ENCODE measurements at regions not wholly inside any gene's neighbourhood (a gene's known extent, or its start where the extent isn't known, plus 50 kb on each side); places are given as distances from the start of the nearest gene placed in this dataset.
"Not testable (repeated sequence)": the region's sequence is repeated elsewhere in the genome, so short reads cannot be mapped to it uniquely, and the experiment has no call there.

DNA sequence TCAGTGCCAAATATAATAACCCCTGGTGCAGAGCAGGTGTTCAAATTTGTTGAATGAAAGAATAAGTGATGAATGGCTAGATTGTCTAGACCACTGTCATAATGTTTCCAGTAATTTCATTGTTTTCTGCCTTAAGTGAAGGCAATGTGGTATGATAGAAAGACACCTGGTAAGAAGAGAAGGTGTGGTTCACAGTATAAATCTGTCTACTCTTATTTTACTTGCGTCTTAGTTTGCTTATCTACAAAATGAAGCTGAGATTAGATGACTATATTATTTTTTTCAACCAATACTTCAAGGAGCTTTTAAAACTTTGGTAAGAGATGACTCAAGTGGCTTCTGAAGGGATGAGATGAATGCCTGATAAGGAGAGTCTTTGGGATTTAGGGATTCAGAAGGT is 788.4 kb downstream of the EPHA4 start:
- H3K4me1 Mint-ChIP-seq, result no peaks in the 10 kb centered on the region
- H3K27me3 Mint-ChIP-seq, result no peaks in the 10 kb centered on the region
- H3K9me3 Mint-ChIP-seq, result no peaks in the 10 kb centered on the region
- H3K36me3 Mint-ChIP-seq, result no peaks in the 10 kb centered on the region
- no peak overlapping the region for H3K4me3 Mint-ChIP-seq
- no peak for ATAC-seq
- H3K27ac Mint-ChIP-seq, result no peak overlapping the region

DNA sequence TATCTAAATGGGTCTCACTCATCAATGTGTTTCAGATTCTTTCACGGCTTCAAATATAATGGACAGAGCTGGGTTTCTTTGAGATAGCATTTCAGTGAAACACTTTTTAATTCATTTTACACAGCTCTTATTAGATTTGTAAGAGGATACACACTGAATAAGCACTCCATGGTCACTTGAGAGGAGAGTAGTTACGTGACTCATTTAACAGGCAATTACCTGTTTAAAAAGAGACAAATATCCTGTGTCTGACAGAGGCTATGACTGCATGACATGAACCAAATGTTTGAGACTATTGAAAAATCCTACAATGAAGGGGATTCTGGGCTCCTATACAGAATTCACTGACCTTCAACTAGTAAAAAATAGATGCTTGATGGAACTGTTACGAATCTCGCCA is 786.9 kb downstream of the EPHA4 start:
- Mint-ChIP-seq H3K27me3 (no peaks in the 10 kb centered on the region), H3K27ac (no peak overlapping the region), H3K36me3 (no peaks in the 10 kb centered on the region), H3K4me1 (no peaks in the 10 kb centered on the region), H3K4me3 (no peak overlapping the region), H3K9me3 (peaks cover 2% of the 10 kb centered on the region)
- ATAC-seq, result no peak

DNA sequence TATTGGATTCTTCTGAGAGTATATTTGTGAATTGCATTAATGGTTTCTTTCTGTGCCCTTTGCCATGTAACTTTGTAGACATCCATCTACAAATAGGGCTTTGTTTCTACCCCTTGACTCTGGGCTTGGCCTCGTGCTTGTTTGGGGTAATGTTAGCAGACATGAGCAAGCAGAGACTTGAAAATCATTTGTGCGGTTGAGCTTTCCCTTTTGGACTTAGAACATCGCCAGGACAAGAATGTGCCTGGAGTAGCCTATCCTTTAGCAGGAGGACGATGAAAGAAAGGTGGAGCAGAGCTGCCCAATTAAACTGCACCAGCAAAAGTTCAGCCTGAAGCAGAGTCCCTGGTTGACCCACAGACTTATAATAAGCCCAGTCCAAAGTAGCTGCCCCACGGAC is 785.9 kb downstream of the EPHA4 start:
- Mint-ChIP-seq H3K36me3 (no peaks in the 10 kb centered on the region), H3K9me3 (peaks cover 2% of the 10 kb centered on the region)
- ATAC-seq, result no peak

DNA sequence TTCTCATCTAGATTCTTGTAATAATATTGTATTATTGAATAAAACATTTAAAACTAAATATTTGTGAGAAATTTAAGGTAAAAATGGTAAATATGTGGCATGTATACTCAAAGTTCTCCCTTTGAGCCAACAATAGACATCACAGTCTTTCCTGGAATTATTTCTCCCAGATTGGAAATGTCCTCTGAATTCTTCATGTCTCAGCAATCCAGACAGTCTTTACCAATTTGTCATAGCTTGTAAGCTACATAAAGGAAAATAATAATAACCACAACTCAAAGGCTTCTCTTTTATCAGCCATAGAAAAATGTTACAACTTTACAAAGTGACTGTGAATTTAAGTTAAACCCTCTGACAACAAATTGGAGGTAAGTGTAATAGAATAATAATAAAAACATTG is 784.9 kb downstream of the EPHA4 start:
- Mint-ChIP-seq H3K27me3 (no peaks in the 10 kb centered on the region), H3K36me3 (no peaks in the 10 kb centered on the region), H3K4me3 (no peak overlapping the region), H3K9me3 (peaks cover 2% of the 10 kb centered on the region), H3K4me1 (no peaks in the 10 kb centered on the region), H3K27ac (no peak overlapping the region)
- no peak for ATAC-seq

More for the DNA sequence above, 785.9 kb downstream of the EPHA4 start:
- H3K4me1 Mint-ChIP-seq, result no peaks in the 10 kb centered on the region
- H3K27me3 Mint-ChIP-seq, result no peaks in the 10 kb centered on the region
- no peak overlapping the region for H3K27ac Mint-ChIP-seq
- no peak overlapping the region for H3K4me3 Mint-ChIP-seq

DNA sequence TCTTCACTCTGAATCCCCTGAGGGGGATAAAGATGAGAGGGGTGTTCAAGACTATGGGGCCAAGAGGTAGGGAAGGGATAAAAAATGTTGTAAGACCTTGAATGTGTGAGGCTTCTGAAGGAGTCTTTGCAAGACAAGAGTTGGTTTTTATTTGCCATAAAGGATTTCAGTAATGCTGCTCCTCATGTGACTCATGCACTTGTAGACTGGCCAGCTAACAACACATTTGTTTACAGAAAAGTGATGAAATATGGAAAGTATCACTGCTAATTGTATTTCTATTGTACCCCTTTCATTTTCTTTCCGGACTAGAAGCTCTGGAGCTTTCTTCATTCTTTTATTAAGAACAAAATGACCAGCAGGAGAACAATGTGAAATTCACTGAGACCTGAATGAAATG is 782.1 kb downstream of the EPHA4 start:
- no peak for ATAC-seq
- Mint-ChIP-seq H3K27me3 (no peaks in the 10 kb centered on the region), H3K36me3 (no peaks in the 10 kb centered on the region), H3K27ac (no peak overlapping the region), H3K4me1 (no peaks in the 10 kb centered on the region), H3K9me3 (peaks cover 2% of the 10 kb centered on the region), H3K4me3 (no peak overlapping the region)

DNA sequence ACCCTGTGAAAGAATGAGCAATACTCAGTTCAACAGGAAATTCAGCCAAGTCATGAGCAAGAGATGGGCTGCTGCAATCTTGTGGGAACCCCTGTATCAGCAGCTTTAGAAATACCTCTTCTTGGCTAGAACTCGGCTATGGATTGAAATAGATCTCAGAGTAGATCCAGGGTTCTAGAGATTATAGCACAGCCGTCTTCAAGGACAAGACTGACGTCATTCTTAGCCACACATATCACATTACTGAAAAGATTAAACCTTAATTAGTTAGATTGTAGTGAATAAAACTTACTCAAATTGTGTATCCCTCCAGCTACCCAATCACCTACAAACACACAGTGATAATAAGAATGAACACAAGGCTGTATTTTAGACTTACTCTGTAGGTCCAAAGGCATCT is 776.4 kb downstream of the EPHA4 start:
- Mint-ChIP-seq H3K9me3 (no peaks in the 10 kb centered on the region), H3K36me3 (no peaks in the 10 kb centered on the region), H3K4me1 (no peaks in the 10 kb centered on the region), H3K27ac (no peak overlapping the region), H3K4me3 (no peak overlapping the region), H3K27me3 (no peaks in the 10 kb centered on the region)
- ATAC-seq, result no peak

DNA sequence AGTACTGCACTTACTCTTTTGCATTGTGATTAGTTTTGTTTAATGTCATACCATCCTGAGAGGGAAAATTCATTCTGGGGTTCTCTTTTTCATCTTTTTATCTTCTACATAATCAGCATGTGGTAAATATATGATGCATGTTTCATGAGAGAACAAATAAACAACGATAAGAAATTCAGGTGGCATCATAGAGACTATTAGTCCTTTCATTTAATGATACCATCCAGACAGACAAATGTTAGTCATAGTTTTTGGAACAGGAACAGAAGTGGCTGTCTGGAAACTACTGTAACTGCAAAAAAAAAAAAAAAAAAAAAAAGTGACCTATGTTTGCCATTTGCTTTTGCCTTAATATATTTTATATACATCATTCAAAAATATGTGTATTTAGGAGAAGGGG is 761.0 kb downstream of the EPHA4 start:
- ATAC-seq, result no peak
- Mint-ChIP-seq H3K4me3 (no peak overlapping the region), H3K4me1 (no peaks in the 10 kb centered on the region)

DNA sequence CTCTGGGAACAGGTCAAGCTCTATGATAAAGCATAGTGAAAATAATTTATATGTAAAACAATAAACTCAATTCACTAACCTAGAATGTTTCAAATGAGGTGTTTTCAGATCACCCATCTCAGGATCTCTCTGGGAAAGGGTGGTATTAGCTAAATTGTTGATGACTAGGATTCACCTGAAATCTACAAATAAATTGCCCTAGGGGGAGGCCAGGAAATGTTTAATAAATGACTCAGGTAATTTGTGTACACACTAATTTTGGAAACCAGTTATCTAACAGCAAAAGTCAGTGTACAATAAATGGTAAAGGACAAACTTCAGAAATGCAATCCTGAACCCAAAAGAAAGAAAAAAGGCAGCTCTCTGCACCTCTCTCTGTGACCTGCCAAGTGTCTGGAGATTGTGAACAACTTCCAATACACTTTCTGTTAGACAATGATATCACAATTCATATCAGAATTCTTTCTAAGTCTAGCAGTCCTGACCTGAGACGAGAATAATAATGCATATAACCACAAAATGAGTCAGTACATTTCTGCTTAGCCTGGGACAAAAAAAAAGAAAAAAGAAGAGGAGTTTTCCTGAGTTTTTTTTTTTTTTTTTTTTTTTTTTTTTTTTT is 760.0 kb downstream of the EPHA4 start:
- no peak overlapping the region for H3K27ac Mint-ChIP-seq
- ATAC-seq, result no peak
- no peaks in the 10 kb centered on the region for H3K27me3 Mint-ChIP-seq
- no peaks in the 10 kb centered on the region for H3K36me3 Mint-ChIP-seq
- H3K4me3 Mint-ChIP-seq, result no peak overlapping the region
- no peaks in the 10 kb centered on the region for H3K4me1 Mint-ChIP-seq
- no peaks in the 10 kb centered on the region for H3K9me3 Mint-ChIP-seq

More for the DNA sequence above, 761.0 kb downstream of the EPHA4 start:
- Mint-ChIP-seq H3K27me3 (no peaks in the 10 kb centered on the region), H3K9me3 (no peaks in the 10 kb centered on the region), H3K36me3 (no peaks in the 10 kb centered on the region), H3K27ac (no peak overlapping the region)

DNA sequence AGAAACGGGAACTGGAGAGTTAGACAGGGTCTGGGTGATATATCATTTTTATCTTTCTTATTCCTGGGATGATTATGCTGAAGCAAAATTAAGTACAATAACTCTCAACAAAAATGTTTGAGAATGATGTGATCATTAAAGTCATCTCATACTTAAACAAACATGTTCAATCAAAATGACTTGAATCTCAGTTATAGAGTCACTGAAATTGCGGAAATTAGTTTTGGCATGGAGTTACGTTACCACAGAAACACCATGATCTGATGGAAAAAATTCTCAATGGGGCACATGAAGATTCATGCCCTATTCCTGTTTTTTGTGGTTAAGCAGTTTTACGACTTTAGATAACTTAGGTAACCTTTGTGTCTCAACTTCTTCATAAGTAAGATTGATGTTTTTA is 757.7 kb downstream of the EPHA4 start:
- Mint-ChIP-seq H3K27ac (no peak overlapping the region), H3K27me3 (no peaks in the 10 kb centered on the region), H3K9me3 (no peaks in the 10 kb centered on the region), H3K4me1 (no peaks in the 10 kb centered on the region), H3K36me3 (no peaks in the 10 kb centered on the region), H3K4me3 (no peak overlapping the region)
- ATAC-seq, result no peak

DNA sequence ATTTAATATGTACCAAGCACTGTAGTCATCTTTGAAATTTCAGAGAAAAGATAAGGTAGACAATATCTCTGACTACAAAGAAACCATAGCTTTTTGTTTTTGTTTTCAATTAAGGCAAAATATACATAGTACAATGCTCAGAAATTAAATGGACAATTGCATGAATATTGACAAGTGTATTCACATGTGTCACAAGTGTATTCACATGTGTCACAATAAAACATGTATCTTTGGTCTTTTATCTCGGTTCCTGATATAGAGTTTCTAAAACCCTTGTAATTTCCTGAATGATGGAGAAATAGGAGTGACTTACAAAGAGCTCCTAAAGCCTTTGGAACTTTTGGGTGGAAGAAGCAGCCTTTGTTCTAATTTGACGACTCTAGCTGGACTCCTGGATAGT is 756.4 kb downstream of the EPHA4 start:
- Mint-ChIP-seq H3K4me3 (no peak overlapping the region), H3K4me1 (no peaks in the 10 kb centered on the region), H3K27ac (no peak overlapping the region), H3K27me3 (no peaks in the 10 kb centered on the region), H3K36me3 (no peaks in the 10 kb centered on the region), H3K9me3 (no peaks in the 10 kb centered on the region)
- no peak for ATAC-seq

DNA sequence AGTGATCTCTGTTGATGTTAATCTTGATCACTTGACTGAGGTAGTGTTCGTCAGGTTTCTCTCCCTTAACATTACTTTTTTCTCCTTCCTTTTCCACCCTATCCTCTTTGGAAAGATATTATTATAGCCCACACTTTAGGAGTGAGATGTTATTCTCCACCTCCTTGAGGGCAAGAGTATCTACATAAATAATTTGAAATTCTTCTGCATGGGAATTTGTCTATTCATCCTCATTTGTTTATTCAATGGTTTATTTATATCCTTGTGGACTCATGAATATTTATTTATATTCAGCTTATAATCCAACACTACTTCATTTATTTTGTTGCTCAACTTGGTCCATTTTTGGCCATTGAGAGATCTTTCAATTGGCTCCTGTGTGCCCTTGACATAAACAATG is 750.4 kb downstream of the EPHA4 start:
- Mint-ChIP-seq H3K27me3 (no peaks in the 10 kb centered on the region), H3K9me3 (peaks cover 7% of the 10 kb centered on the region), H3K36me3 (no peaks in the 10 kb centered on the region), H3K4me1 (no peaks in the 10 kb centered on the region), H3K27ac (no peak overlapping the region), H3K4me3 (no peak overlapping the region)
- ATAC-seq, result no peak

DNA sequence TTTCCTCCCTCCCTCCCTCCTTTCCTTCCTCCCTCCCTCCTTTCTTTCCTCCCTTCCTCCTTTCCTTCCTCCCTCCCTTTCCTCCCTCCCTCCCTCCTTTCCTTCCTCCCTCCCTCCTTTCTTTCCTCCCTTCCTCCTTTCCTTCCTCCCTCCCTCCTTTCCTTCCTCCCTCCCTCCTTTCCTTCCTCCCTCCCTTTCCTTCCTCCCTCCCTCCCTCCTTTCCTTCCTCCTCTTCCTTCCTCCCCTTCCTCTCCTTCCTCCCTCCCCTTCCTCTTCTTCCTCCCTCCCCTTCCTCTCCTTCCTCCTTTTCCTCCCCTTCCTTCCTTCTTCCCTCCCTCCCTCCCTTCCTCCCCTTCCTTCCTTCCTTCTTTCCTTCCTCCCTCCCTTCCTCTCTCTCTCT is 748.5 kb downstream of the EPHA4 start:
- H3K27me3 Mint-ChIP-seq, H3K27ac Mint-ChIP-seq, H3K4me3 Mint-ChIP-seq: not testable (repeated sequence)

DNA sequence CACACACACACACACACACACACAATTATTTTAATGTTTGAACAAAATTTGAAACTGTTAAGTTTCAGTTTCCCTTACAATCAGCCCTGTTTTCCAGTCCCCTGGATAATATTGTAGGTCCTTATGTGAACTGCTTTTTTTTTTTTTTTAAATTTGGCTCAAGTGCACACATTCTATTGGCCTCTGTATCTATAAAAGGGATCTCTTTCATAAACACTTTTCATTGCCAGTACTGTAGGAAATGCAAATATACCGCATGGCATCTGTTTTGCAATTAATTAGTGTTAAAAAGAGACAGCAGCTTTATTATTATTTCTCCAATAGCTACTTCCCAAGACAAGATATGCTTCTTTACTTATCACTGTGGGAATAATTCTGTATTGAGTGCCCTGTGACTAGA is 738.7 kb downstream of the EPHA4 start:
- ATAC-seq, result no peak
- H3K27ac Mint-ChIP-seq, result no peak overlapping the region

More for the DNA sequence above, 748.5 kb downstream of the EPHA4 start:
- not testable (repeated sequence) for H3K36me3 Mint-ChIP-seq, H3K9me3 Mint-ChIP-seq, ATAC-seq, H3K4me1 Mint-ChIP-seq

DNA sequence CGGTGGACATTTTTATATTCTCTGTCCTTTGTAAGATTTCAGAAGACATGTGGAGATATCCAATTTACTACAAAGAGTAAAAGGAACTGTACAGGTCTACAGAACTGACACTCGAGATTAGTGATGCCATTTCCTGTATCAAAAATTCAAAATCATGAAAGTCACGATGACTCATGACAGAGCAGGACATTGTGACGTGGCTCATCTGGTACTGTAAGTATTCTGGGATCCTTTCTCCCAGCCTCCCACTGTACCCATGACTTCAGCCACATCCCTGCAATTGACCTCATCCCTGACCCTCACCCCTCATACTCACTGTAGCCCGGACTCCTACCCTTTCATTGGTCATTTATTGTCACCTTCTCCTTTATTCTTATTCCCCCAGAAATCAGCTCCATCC is 736.5 kb downstream of the EPHA4 start:
- no peak for ATAC-seq
- no peaks in the 10 kb centered on the region for H3K36me3 Mint-ChIP-seq
- H3K4me3 Mint-ChIP-seq, result no peak overlapping the region
- H3K9me3 Mint-ChIP-seq, result no peaks in the 10 kb centered on the region
- no peaks in the 10 kb centered on the region for H3K4me1 Mint-ChIP-seq
- no peaks in the 10 kb centered on the region for H3K27me3 Mint-ChIP-seq
- H3K27ac Mint-ChIP-seq, result no peak overlapping the region

More for the DNA sequence above, 738.7 kb downstream of the EPHA4 start:
- Mint-ChIP-seq H3K9me3 (peaks cover 6% of the 10 kb centered on the region), H3K4me1 (no peaks in the 10 kb centered on the region), H3K36me3 (no peaks in the 10 kb centered on the region), H3K27me3 (no peaks in the 10 kb centered on the region), H3K4me3 (no peak overlapping the region)

DNA sequence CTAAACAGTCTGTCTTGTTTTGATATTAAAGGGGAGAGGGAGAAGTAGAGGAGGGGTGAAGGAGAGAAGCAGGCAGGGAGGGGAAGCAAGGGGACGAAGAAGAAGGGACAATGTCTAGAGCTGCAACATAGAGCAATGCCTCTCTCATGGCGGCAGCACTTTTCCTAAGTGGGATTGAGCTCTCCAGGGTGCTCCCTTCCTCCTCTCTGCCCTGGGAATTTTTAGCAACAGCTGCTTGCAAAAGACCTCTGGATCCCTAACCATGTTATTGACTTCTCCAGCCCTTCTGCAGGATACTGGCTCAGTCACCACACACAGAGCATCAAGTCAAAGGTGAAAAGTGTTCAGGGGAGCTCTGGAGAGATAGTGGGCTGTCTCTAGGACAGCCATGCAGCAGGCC is 734.9 kb downstream of the EPHA4 start:
- no peaks in the 10 kb centered on the region for H3K27me3 Mint-ChIP-seq
- H3K4me3 Mint-ChIP-seq, result no peak overlapping the region
- no peak for ATAC-seq
- no peaks in the 10 kb centered on the region for H3K9me3 Mint-ChIP-seq
- H3K27ac Mint-ChIP-seq, result no peak overlapping the region
- no peaks in the 10 kb centered on the region for H3K36me3 Mint-ChIP-seq
- H3K4me1 Mint-ChIP-seq, result no peaks in the 10 kb centered on the region

DNA sequence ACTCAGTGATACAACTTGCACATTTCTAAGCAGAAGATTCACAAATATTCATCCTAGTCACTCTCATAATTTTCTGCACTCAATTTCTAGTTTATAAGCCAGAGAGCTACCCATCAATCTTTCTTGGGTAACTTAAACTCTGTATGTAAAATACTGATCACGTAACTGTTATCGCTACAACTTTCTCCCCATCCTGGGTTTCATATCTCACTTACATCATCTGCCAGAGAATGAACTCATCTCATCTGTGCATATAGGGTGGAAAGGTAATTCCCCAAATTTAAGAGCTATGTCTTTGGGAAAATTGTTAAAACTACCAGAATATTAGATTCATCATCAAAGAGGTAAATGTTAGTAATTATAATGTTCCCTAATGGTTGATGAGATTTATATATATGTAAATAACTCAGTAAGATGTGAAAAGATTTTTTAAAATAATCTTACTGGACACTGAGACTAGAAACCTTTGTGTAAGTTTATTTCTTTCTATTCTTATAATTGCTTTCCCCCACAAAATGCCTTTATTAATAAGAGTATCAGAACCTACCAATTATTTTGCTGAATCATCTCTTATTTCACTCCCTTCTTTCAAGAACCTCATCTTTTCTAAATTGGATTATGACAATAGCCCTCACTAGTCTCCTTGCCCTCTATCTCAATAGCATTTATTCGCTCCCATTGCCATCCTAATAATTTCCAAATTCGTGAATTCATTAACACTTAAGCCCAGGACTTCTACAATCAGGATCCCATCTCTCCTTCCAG is 729.0 kb downstream of the EPHA4 start:
- no peak overlapping the region for H3K27ac Mint-ChIP-seq
- H3K36me3 Mint-ChIP-seq, result no peaks in the 10 kb centered on the region
- no peaks in the 10 kb centered on the region for H3K27me3 Mint-ChIP-seq
- no peak for ATAC-seq
- no peaks in the 10 kb centered on the region for H3K4me1 Mint-ChIP-seq
- no peak overlapping the region for H3K4me3 Mint-ChIP-seq
- peaks cover 3% of the 10 kb centered on the region for H3K9me3 Mint-ChIP-seq

All from stimulated activated memory B cell treated with anti-CD40 and anti-IgM and Interleukin-4, amounts not matched to agents 10 μg/mL and 1 μg/mL and 100 μg/mL, for 72 hours (primary cell).